ENCODE measurements at regions not wholly inside any gene's neighbourhood (a gene's known extent, or its start where the extent isn't known, plus 50 kb on each side); places are given as distances from the start of the nearest gene placed in this dataset.

GRCh38 chr2:12363138-12363537 lies 353.6 kb upstream of the TRIB2 start:
- TF ChIP-seq CTCF (IDR thresholded peaks at IDR 0.05) = no peak
- no peak for TF ChIP-seq POLR2A (IDR thresholded peaks at IDR 0.05)
- TF ChIP-seq EP300 (IDR thresholded peaks at IDR 0.05) = no peak
- WGBS, 2 donors = 57 to 70% methylated on average over 3 of the region's 3 CpGs
- peaks cover 0 to 6% (median 0%) of the 10 kb centered on the region in 4 donors for H3K9me3 ChIP-seq
- no peak for DNase-seq (ENCODE audit: low spot score in 2 of 2)
- no peak overlapping the region for H3K27ac ChIP-seq
- H3K27me3 ChIP-seq = no peaks in the 10 kb centered on the region
- no peaks in the 10 kb centered on the region for H3K36me3 ChIP-seq
- no peaks in the 10 kb centered on the region for H3K4me1 ChIP-seq
- H3K4me3 ChIP-seq = no peak overlapping the region

GRCh38 chr2:12363569-12363968 lies 353.2 kb upstream of the TRIB2 start:
- Histone ChIP-seq H3K27me3 (no peaks in the 10 kb centered on the region), H3K4me1 (no peaks in the 10 kb centered on the region), H3K27ac (no peak overlapping the region), H3K9me3 (peaks cover 0 to 6% (median 0%) of the 10 kb centered on the region in 4 donors), H3K4me3 (no peak overlapping the region), H3K36me3 (no peaks in the 10 kb centered on the region)
- no peak for TF ChIP-seq CTCF (IDR thresholded peaks at IDR 0.05)
- TF ChIP-seq EP300 (IDR thresholded peaks at IDR 0.05) = no peak
- TF ChIP-seq POLR2A (IDR thresholded peaks at IDR 0.05) = no peak
- 6 to 21% methylated on average over 1 of the region's 1 CpG for WGBS, 2 donors
- DNase-seq (ENCODE audit: low spot score in 2 of 2) = no peak

- H3K9me3 ChIP-seq = peaks cover 0 to 6% (median 0%) of the 10 kb centered on the region in 4 donors
- no peaks in the 10 kb centered on the region for H3K36me3 ChIP-seq
- TF ChIP-seq POLR2A (IDR thresholded peaks at IDR 0.05) (no peak), CTCF (IDR thresholded peaks at IDR 0.05) (no peak), EP300 (IDR thresholded peaks at IDR 0.05) (no peak)
- no peak overlapping the region for H3K27ac ChIP-seq
- DNase-seq (ENCODE audit: low spot score in 2 of 2) = no peak
- H3K4me3 ChIP-seq = no peak overlapping the region
- no peaks in the 10 kb centered on the region for H3K27me3 ChIP-seq
- no peaks in the 10 kb centered on the region for H3K4me1 ChIP-seq
- WGBS, 2 donors = 87 to 89% methylated on average over 3 of the region's 3 CpGs
These were observed 347.2 kb upstream of the TRIB2 start for GRCh38 chr2:12369566-12369965.

- DNase-seq (ENCODE audit: low spot score in 2 of 2) = no peak
- no peak overlapping the region for H3K4me3 ChIP-seq
- no peaks in the 10 kb centered on the region for H3K4me1 ChIP-seq
- peak overlapping the region in 1 of 4 donors; percentile 55 for H3K27ac ChIP-seq
- H3K9me3 ChIP-seq = no peaks in the 10 kb centered on the region
- H3K36me3 ChIP-seq = no peaks in the 10 kb centered on the region
- 80 to 86% methylated on average over 1 of the region's 1 CpG for WGBS, 2 donors
- H3K27me3 ChIP-seq = no peaks in the 10 kb centered on the region
- TF ChIP-seq POLR2A (IDR thresholded peaks at IDR 0.05) (no peak), CTCF (IDR thresholded peaks at IDR 0.05) (no peak), EP300 (IDR thresholded peaks at IDR 0.05) (no peak)
These were observed 340.7 kb upstream of the TRIB2 start for GRCh38 chr2:12376025-12376424.

- Histone ChIP-seq H3K27ac (peak overlapping the region in 1 of 4 donors; percentile 3), H3K9me3 (no peaks in the 10 kb centered on the region), H3K36me3 (no peaks in the 10 kb centered on the region), H3K4me1 (no peaks in the 10 kb centered on the region), H3K4me3 (no peak overlapping the region), H3K27me3 (no peaks in the 10 kb centered on the region)
- no peak for TF ChIP-seq POLR2A (IDR thresholded peaks at IDR 0.05)
- TF ChIP-seq CTCF (IDR thresholded peaks at IDR 0.05) = no peak
- TF ChIP-seq EP300 (IDR thresholded peaks at IDR 0.05) = no peak
- no peak for DNase-seq (ENCODE audit: low spot score in 2 of 2)
- WGBS, 2 donors = 77% methylated on average over 1 of the region's 1 CpG
These were observed 337.6 kb upstream of the TRIB2 start for GRCh38 chr2:12379143-12379542.

All from tibial nerve (tissue), 4 donors.